AG08395 (cell line): ENCODE measurements at regions not wholly inside any gene's neighbourhood (a gene's known extent, or its start where the extent isn't known, plus 50 kb on each side); places are given as distances from the start of the nearest gene placed in this dataset.

Source experiments
- DNase-seq: peaks from one replicate; pipeline ENCODE4 v3.0.0; 2012; ENCODE audit warnings: mixed read lengths, low spot score

GRCh38 chr15:47212222-47213010 is 504.9 kb upstream of the SEMA6D start:
- no peak for DNase-seq

- no peak for DNase-seq
Observed at GRCh38 chr15:47213883-47214282, 503.4 kb upstream of the SEMA6D start.

- no peak for DNase-seq
Observed at GRCh38 chr15:47218295-47218694, 499.0 kb upstream of the SEMA6D start.

- DNase-seq: no peak
Observed at GRCh38 chr15:47244361-47244760, 472.9 kb upstream of the SEMA6D start.

GRCh38 chr15:47246317-47246716 is 471.0 kb upstream of the SEMA6D start:
- DNase-seq: no peak

GRCh38 chr15:47258521-47258920 is 458.8 kb upstream of the SEMA6D start:
- DNase-seq: no peak

GRCh38 chr15:47265686-47266085 is 451.6 kb upstream of the SEMA6D start:
- DNase-seq: no peak

GRCh38 chr15:47266566-47266965 is 450.7 kb upstream of the SEMA6D start:
- no peak for DNase-seq

GRCh38 chr15:47273864-47274263 is 443.4 kb upstream of the SEMA6D start:
- no peak for DNase-seq

- DNase-seq: no peak
Observed at GRCh38 chr15:47283246-47283645, 434.1 kb upstream of the SEMA6D start.

GRCh38 chr15:47288794-47289193 is 428.5 kb upstream of the SEMA6D start:
- no peak for DNase-seq

GRCh38 chr15:47289656-47290055 is 427.6 kb upstream of the SEMA6D start:
- no peak for DNase-seq

GRCh38 chr15:47291767-47292166 is 425.5 kb upstream of the SEMA6D start:
- DNase-seq: no peak

- peak; percentile 8 for DNase-seq
Observed at GRCh38 chr15:47292638-47293190, 424.6 kb upstream of the SEMA6D start.

- DNase-seq: peak; percentile 87
Observed at GRCh38 chr15:47293466-47294162, 423.7 kb upstream of the SEMA6D start.

- DNase-seq: no peak
Observed at GRCh38 chr15:47294765-47295259, 422.5 kb upstream of the SEMA6D start.

GRCh38 chr15:47296881-47297280 is 420.4 kb upstream of the SEMA6D start:
- DNase-seq: no peak

- DNase-seq: no peak
Observed at GRCh38 chr15:47299846-47300434, 417.4 kb upstream of the SEMA6D start.

GRCh38 chr15:47300596-47300995 is 416.7 kb upstream of the SEMA6D start:
- no peak for DNase-seq

- no peak for DNase-seq
Observed at GRCh38 chr15:47301481-47301880, 415.8 kb upstream of the SEMA6D start.

- DNase-seq: no peak
Observed at GRCh38 chr15:47304656-47305055, 412.6 kb upstream of the SEMA6D start.

- DNase-seq: no peak
Observed at GRCh38 chr15:47312161-47312560, 405.1 kb upstream of the SEMA6D start.
